Mucosa of stomach (tissue), 1 donor: ENCODE measurements at regions not wholly inside any gene's neighbourhood (a gene's known extent, or its start where the extent isn't known, plus 50 kb on each side); places are given as distances from the start of the nearest gene placed in this dataset.

Source experiments
- H3K27me3 ChIP-seq: one replicate; pipeline ENCODE4 v1.7.0; 2013; ENCODE audit warnings: mild to moderate bottlenecking, low read length; ENCODE audit not compliant: control insufficient read depth, insufficient read depth
- H3K36me3 ChIP-seq: one replicate; pipeline ENCODE4 v1.7.0; 2013; ENCODE audit warnings: low read length; ENCODE audit not compliant: control insufficient read depth, insufficient read depth
- H3K4me1 ChIP-seq: one replicate; pipeline ENCODE4 v1.7.0; 2013; ENCODE audit warnings: mild to moderate bottlenecking, low read length; ENCODE audit not compliant: control insufficient read depth, insufficient read depth
- H3K4me3 ChIP-seq: one replicate; pipeline ENCODE4 v1.7.0; 2013; ENCODE audit warnings: low read length
- H3K9ac ChIP-seq: one replicate; pipeline ENCODE4 v1.7.0; 2013; ENCODE audit warnings: mild to moderate bottlenecking, low read length, moderate library complexity
- H3K9me3 ChIP-seq: one replicate; pipeline ENCODE4 v1.7.0; 2013; ENCODE audit warnings: mild to moderate bottlenecking, low read length, moderate library complexity; ENCODE audit not compliant: control insufficient read depth
- donor health status: Pancreatic carcinoma.

DNA sequence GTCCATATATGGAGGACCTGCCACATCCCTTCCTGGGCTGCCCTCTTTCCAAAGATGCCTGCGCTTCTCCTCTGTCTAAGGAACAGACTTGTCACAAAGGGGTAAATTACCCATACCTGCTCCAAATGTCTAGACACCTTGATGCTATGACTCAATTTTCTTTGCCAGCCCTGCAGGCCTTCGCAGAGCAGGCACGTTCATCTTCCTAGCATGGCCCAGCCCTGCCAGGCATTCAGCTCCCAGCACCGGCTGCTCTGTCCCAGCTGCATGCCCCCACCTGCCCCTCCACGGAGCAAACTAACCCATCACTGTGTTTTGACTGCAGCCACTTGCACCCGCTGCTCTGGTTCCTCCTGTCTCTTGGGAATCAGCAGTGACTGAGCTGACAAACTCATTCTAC is 526.1 kb downstream of the MIAT start:
- H3K36me3 ChIP-seq: no peaks in the 10 kb centered on the region
- H3K4me3 ChIP-seq: no peak overlapping the region
- H3K4me1 ChIP-seq: no peaks in the 10 kb centered on the region
- H3K27me3 ChIP-seq: no peaks in the 10 kb centered on the region
- H3K9me3 ChIP-seq: no peaks in the 10 kb centered on the region
- no peak overlapping the region for H3K9ac ChIP-seq

DNA sequence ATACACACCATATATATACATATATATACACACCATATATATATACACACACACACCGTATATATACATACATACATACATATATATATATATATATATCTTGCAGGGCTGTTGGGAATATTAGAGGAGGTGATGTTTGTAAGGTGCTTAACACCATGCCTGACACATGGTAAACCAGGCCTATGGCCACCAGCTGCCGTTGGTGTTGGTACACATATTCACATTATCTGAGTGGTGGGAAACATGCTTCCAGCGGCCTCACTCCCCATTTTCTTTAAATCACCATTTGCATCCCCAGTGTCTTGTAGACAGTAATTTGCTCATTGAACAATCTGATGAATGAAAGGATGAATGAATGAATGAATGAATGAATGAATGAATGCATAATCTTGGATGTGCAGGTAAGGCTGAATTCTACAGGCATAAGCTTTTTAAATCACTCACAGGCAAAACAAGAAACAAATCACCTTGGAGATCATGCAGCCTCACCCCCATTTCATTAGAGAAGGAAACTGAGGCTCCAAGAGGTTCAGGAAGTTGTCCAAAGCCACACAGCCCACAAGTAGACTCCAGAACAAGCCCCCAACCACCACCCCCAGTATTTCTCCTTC is 527.8 kb downstream of the MIAT start:
- H3K4me3 ChIP-seq: no peak overlapping the region
- H3K36me3 ChIP-seq: no peaks in the 10 kb centered on the region
- no peaks in the 10 kb centered on the region for H3K9me3 ChIP-seq
- H3K9ac ChIP-seq: no peak overlapping the region
- no peaks in the 10 kb centered on the region for H3K27me3 ChIP-seq
- no peaks in the 10 kb centered on the region for H3K4me1 ChIP-seq

GRCh38 chr22:27185760-27186302 is 528.4 kb downstream of the MIAT start:
- Histone ChIP-seq H3K9ac (no peak overlapping the region), H3K4me1 (no peaks in the 10 kb centered on the region), H3K4me3 (no peak overlapping the region), H3K27me3 (no peaks in the 10 kb centered on the region), H3K36me3 (no peaks in the 10 kb centered on the region), H3K9me3 (no peaks in the 10 kb centered on the region)

GRCh38 chr22:27186643-27187042 is 529.3 kb downstream of the MIAT start:
- no peaks in the 10 kb centered on the region for H3K36me3 ChIP-seq
- H3K9ac ChIP-seq: no peak overlapping the region
- no peak overlapping the region for H3K4me3 ChIP-seq
- H3K27me3 ChIP-seq: no peaks in the 10 kb centered on the region
- no peaks in the 10 kb centered on the region for H3K9me3 ChIP-seq
- H3K4me1 ChIP-seq: no peaks in the 10 kb centered on the region

DNA sequence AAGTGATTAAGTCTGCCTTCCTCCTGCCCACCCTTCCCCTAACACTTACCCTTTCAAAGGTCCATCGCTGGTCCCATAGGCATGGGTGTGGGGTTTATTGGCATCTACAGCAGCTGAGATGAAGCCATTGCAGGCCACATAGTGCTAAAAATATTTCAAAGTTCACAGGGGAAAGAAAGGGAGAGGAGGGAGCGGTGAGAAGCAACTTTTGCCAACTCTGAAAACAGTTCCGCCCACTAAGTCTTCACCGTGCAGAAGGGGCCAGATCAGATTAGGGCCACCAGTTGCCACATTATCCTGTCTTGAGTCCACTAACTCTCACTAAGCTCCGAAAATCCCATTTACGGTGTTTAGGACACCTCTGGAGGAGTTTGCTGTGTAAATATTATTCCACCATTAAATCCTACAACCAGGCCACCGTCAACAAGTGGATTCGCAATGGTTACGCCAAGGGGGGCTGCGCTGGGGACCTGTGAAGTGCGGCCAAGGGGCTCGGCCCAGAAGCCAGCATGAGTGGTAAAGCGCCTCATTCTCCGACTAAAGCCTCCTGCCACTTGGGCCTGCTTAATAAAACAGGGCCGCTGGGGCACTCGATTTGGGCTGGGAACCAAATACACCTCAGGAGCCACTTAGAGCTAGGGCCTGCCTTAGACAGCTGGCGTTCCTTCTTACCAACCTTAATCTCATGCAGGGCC is 534.9 kb downstream of the MIAT start:
- Histone ChIP-seq H3K4me1 (no peaks in the 10 kb centered on the region), H3K9me3 (no peaks in the 10 kb centered on the region), H3K36me3 (no peaks in the 10 kb centered on the region), H3K4me3 (no peak overlapping the region), H3K9ac (no peak overlapping the region), H3K27me3 (no peaks in the 10 kb centered on the region)

GRCh38 chr22:27193215-27193614 is 535.8 kb downstream of the MIAT start:
- Histone ChIP-seq H3K4me3 (no peak overlapping the region), H3K27me3 (no peaks in the 10 kb centered on the region), H3K9me3 (no peaks in the 10 kb centered on the region), H3K4me1 (no peaks in the 10 kb centered on the region), H3K9ac (no peak overlapping the region), H3K36me3 (no peaks in the 10 kb centered on the region)

GRCh38 chr22:27193636-27194035 is 536.2 kb downstream of the MIAT start:
- Histone ChIP-seq H3K4me3 (no peak overlapping the region), H3K9ac (no peak overlapping the region), H3K36me3 (no peaks in the 10 kb centered on the region), H3K27me3 (no peaks in the 10 kb centered on the region), H3K4me1 (no peaks in the 10 kb centered on the region), H3K9me3 (no peaks in the 10 kb centered on the region)

DNA sequence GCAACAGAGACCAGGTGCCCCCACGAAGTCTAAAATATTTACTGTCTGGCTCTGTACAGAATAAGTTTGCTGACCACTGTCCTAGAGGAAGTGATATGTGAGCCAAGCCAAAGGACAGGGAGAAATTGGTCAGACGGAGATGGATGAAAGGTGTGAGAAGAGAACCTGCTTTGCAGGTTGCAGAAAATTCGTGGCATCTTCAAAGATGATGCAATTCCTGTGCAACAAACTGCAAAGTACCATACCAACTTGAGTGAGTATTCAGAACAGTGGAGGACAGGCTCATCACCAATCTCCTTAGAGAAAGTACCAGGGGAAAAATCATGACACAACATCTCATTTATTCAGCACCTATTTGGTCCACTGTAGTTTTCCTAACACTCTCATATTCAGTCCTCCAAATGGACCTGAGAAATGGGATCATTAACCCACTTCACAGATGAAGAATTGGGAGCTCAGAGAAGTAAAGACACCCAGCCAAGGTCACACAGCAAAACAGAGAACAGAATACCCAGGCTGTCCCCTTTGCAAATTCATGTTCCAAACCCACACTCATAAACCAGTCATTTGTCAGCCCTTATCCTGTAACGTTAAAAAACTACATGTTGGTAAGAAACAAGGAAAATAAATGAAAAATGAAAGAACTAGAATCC is 536.8 kb downstream of the MIAT start:
- Histone ChIP-seq H3K4me1 (no peaks in the 10 kb centered on the region), H3K27me3 (no peaks in the 10 kb centered on the region), H3K36me3 (no peaks in the 10 kb centered on the region), H3K4me3 (no peak overlapping the region), H3K9ac (no peak overlapping the region), H3K9me3 (no peaks in the 10 kb centered on the region)

- Histone ChIP-seq H3K4me3 (no peak overlapping the region), H3K9me3 (no peaks in the 10 kb centered on the region), H3K27me3 (no peaks in the 10 kb centered on the region), H3K9ac (no peak overlapping the region), H3K4me1 (no peaks in the 10 kb centered on the region), H3K36me3 (no peaks in the 10 kb centered on the region)
Measured at GRCh38 chr22:27195094-27195493, 537.7 kb downstream of the MIAT start.

DNA sequence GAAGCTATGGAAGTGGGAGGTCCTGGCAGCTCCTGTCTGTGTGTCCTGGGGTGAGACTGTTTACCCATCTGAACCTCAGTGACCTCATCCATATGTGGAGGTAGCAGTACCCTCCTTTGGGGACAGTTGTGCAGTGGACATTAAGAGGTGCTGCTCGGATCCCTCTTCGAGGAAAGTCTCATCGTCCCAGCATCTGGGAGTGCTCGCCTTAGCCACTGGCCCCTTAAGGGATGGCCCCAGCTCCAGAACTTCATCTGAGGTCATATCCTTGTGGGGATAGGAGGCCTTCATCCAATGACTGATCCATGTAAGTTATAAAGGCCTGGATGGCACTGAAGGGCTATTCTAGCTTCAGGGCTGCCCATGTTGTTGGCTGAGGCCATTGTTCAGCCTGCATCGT is 538.1 kb downstream of the MIAT start:
- Histone ChIP-seq H3K4me3 (no peak overlapping the region), H3K27me3 (no peaks in the 10 kb centered on the region), H3K9ac (no peak overlapping the region), H3K4me1 (no peaks in the 10 kb centered on the region), H3K9me3 (no peaks in the 10 kb centered on the region), H3K36me3 (no peaks in the 10 kb centered on the region)

DNA sequence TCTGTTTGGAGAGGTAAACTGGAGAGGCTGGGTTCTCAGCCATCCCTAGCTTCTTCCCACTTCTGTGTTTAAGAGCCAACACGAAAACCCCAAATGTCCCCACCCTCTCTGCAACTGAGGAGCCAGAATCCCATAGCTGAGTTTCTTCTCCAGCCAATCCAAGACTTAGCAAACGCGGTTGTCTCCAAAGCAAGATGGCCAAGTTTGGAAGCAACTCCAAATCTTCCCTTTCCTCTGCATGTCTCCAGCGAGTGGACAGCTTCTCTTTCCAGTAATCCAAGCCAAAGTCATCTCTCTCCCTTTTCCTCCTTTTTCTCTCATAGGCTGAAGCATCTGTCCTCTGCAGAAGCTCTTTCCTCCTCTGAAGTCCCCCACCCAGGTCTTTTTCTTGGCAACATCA is 539.2 kb downstream of the MIAT start:
- H3K9ac ChIP-seq: no peak overlapping the region
- H3K9me3 ChIP-seq: no peaks in the 10 kb centered on the region
- H3K4me3 ChIP-seq: no peak overlapping the region
- no peaks in the 10 kb centered on the region for H3K27me3 ChIP-seq
- H3K36me3 ChIP-seq: no peaks in the 10 kb centered on the region
- no peaks in the 10 kb centered on the region for H3K4me1 ChIP-seq

DNA sequence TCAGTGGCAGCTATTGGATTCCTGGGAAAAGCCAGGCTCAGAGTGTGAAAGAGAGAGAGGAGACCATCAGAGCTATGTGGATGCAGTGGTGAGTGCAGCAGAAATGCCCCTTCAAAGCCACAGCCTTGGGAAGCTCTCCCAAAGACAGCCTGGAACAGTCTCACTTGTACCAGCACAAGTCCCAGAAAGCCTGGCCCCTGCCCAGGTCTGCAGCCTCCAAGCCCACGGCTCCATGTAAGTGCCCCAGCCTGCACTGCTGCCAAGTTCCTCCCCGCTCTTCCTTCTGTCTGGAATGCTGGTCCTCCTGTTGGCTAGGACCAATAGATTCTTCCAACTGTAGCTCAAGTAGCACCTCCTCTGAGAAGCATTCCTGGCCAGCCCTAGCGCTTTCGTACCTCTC is 539.7 kb downstream of the MIAT start:
- Histone ChIP-seq H3K27me3 (no peaks in the 10 kb centered on the region), H3K9ac (no peak overlapping the region), H3K4me1 (no peaks in the 10 kb centered on the region), H3K36me3 (no peaks in the 10 kb centered on the region), H3K4me3 (no peak overlapping the region), H3K9me3 (no peaks in the 10 kb centered on the region)
